Caco-2 (cell line): ENCODE measurements at regions not wholly inside any gene's neighbourhood (a gene's known extent, or its start where the extent isn't known, plus 50 kb on each side); places are given as distances from the start of the nearest gene placed in this dataset.

ENCODE experiments used
- BruUV-seq: library from RNA; stranded (reverse); fragments of 400-500 nt; replicated peaks from 2 replicates; lab custom pipeline; 2021; lab: Mats Ljungman, UMichigan
- CTCF ChIA-PET: fragments of 300-600 bp; sonication (Branson Sonifier 250); formaldehyde crosslinking; loops from one replicate; lab custom pipeline; 2022; ENCODE audit warnings: antibody characterized with exemption; lab: Charles Lee
- POLR2A ChIA-PET: fragments of 300-600 bp; sonication (Branson Sonifier 250); formaldehyde crosslinking; loops from one replicate; lab custom pipeline; 2022; ENCODE audit warnings: antibody characterized with exemption; lab: Charles Lee
- DNase-seq, 2 experiments: peaks; one replicate each; pipeline versions ENCODE4 v3.0.0 to v3.0.0-alpha.2; 2020 to 2022
- H3K27me3 ChIP-seq: replicated peaks from 2 replicates; pipeline ENCODE4 v1.6.0; 2011; ENCODE audit warnings: low read length; ENCODE audit not compliant: control insufficient read depth, insufficient read depth
- H3K36me3 ChIP-seq: 2 replicates; pipeline ENCODE4 v1.5.1; 2011; ENCODE audit warnings: low read length; ENCODE audit not compliant: control insufficient read depth, insufficient read depth
- H3K4me1 ChIP-seq: fragments of 250-450 bp; sonication (Bioruptor Pico); 2 replicates; pipeline ENCODE4 v1.5.1; 2020; ENCODE audit warnings: mild to moderate bottlenecking
- H3K4me3 ChIP-seq: 2 replicates; pipeline ENCODE4 v1.5.1; 2011; ENCODE audit warnings: low read depth, mild to moderate bottlenecking, control low read depth, low read length
- H3K9me3 ChIP-seq: fragments of 250-450 bp; sonication (Bioruptor Pico); 2 replicates; pipeline ENCODE4 v1.5.1; 2020; ENCODE audit warnings: mild to moderate bottlenecking, moderate library complexity
- H3K27ac Mint-ChIP-seq: one replicate; pipeline ENCODE4 v1.8.0; 2022; ENCODE audit warnings: mixed read lengths; ENCODE audit not compliant: unreplicated experiment
- H3K27me3 Mint-ChIP-seq: one replicate; pipeline ENCODE4 v1.8.0; 2022; ENCODE audit warnings: mixed read lengths; ENCODE audit not compliant: insufficient read depth, unreplicated experiment
- H3K36me3 Mint-ChIP-seq: one replicate; pipeline ENCODE4 v1.8.0; 2022; ENCODE audit warnings: mild to moderate bottlenecking, mixed read lengths; ENCODE audit not compliant: insufficient read depth, unreplicated experiment
- H3K4me1 Mint-ChIP-seq: one replicate; pipeline ENCODE4 v1.8.0; 2022; ENCODE audit warnings: low read depth, mixed read lengths; ENCODE audit not compliant: unreplicated experiment
- H3K4me3 Mint-ChIP-seq: one replicate; pipeline ENCODE4 v1.8.0; 2022; ENCODE audit warnings: mild to moderate bottlenecking, moderate library complexity, mixed read lengths; ENCODE audit not compliant: unreplicated experiment
- H3K9me3 Mint-ChIP-seq: one replicate; pipeline ENCODE4 v1.8.0; 2022; ENCODE audit warnings: mixed read lengths; ENCODE audit not compliant: unreplicated experiment
- CTCF ChIP-seq, 2 experiments: fragments of 200-600 bp in 1 of 2; IDR thresholded peaks; 1 replicate in 1 of 2; 2 replicates in 1 of 2; pipeline versions ENCODE4 v1.5.1 to v1.8.0; 2011 to 2022; ENCODE audit warnings: antibody characterized with exemption in 1 of 2, control low read depth in 1 of 2, inconsistent platforms in 1 of 2, low read depth in 1 of 2, low read length in 1 of 2, mild to moderate bottlenecking in 1 of 2, moderate library complexity in 1 of 2; ENCODE audit not compliant: insufficient read depth in 1 of 2, severe bottlenecking in 1 of 2, unreplicated experiment in 1 of 2
- intact Hi-C: fragments of 100-400 bp; cut with micrococcal nuclease; formaldehyde crosslinking; loops from one replicate; pipeline ENCODE4 v1.10.0; 2022; ENCODE audit not compliant: unreplicated experiment

- no peak for DNase-seq
- Histone ChIP-seq H3K36me3 (no peaks in the 10 kb centered on the region), H3K4me1 (peaks cover 74% of the 10 kb centered on the region), H3K27me3 (no peaks in the 10 kb centered on the region), H3K9me3 (peaks cover 11% of the 10 kb centered on the region), H3K4me3 (no peak overlapping the region)
- intact Hi-C loops: loop anchor here (2.0 kb wide), 1 partner anchor 211 kb away; no protein-coding TSS in a partner anchor
- Mint-ChIP-seq H3K4me3 (no peak overlapping the region), H3K36me3 (peaks cover 10% of the 10 kb centered on the region), H3K9me3 (peaks cover 10% of the 10 kb centered on the region), H3K4me1 (peaks cover 54% of the 10 kb centered on the region), H3K27me3 (no peaks in the 10 kb centered on the region), H3K27ac (peak overlapping the region; percentile 84)
- POLR2A ChIA-PET: interaction anchor here (0.6 to 0.8 kb wide), 2 partner anchors 153 to 166 kb away, joined by 4 read pairs; no protein-coding TSS in a partner anchor
- CTCF ChIA-PET: no interaction called here
- no peak for TF ChIP-seq CTCF (IDR thresholded peaks at IDR 0.05; ENCODE audit: insufficient read depth in 1 of 2, low read depth in 1 of 2, low read length in 1 of 2, severe bottlenecking in 1 of 2, unreplicated experiment in 1 of 2)
- no TSS peak for BruUV-seq
Observed at GRCh38 chr3:193850084-193850619, 257.1 kb downstream of the OPA1 start.

- ChIA-PET CTCF (interaction anchor here (1.5 kb wide), 1 partner anchor 57 kb away, joined by 3 read pairs; no protein-coding TSS in a partner anchor), POLR2A (interaction anchor here (0.5 to 1.5 kb wide), 3 partner anchors 21 to 285 kb away, joined by 3 to 7 read pairs (median 4); no protein-coding TSS in a partner anchor)
- H3K9me3 ChIP-seq: peaks cover 11% of the 10 kb centered on the region
- no peak for TF ChIP-seq CTCF (IDR thresholded peaks at IDR 0.05; ENCODE audit: insufficient read depth in 1 of 2, low read depth in 1 of 2, low read length in 1 of 2, severe bottlenecking in 1 of 2, unreplicated experiment in 1 of 2)
- H3K27ac Mint-ChIP-seq: peak overlapping the region; percentile 84
- intact Hi-C loops: loop anchor here (1.0 to 2.0 kb wide), 7 partner anchors 21 to 209 kb away; no protein-coding TSS in a partner anchor
- H3K4me3 ChIP-seq: no peak overlapping the region
- H3K36me3 Mint-ChIP-seq: peaks cover 10% of the 10 kb centered on the region
- H3K27me3 Mint-ChIP-seq: no peaks in the 10 kb centered on the region
- no peaks in the 10 kb centered on the region for H3K27me3 ChIP-seq
- H3K9me3 Mint-ChIP-seq: peaks cover 9% of the 10 kb centered on the region
- no peaks in the 10 kb centered on the region for H3K36me3 ChIP-seq
- peak overlapping the region; percentile 20 for H3K4me3 Mint-ChIP-seq
- H3K4me1 Mint-ChIP-seq: peaks cover 47% of the 10 kb centered on the region
- DNase-seq: peak; percentile 87 to 93
- peaks cover 61% of the 10 kb centered on the region for H3K4me1 ChIP-seq
- no TSS peak for BruUV-seq
Observed at GRCh38 chr3:193851428-193851847, 258.4 kb downstream of the OPA1 start.

- Mint-ChIP-seq H3K27me3 (no peaks in the 10 kb centered on the region), H3K4me1 (peaks cover 40% of the 10 kb centered on the region), H3K36me3 (peaks cover 10% of the 10 kb centered on the region), H3K9me3 (peaks cover 2% of the 10 kb centered on the region), H3K4me3 (peak overlapping the region; percentile 20), H3K27ac (peak overlapping the region; percentile 84)
- Histone ChIP-seq H3K4me1 (peaks cover 56% of the 10 kb centered on the region), H3K27me3 (no peaks in the 10 kb centered on the region), H3K36me3 (no peaks in the 10 kb centered on the region), H3K9me3 (peaks cover 11% of the 10 kb centered on the region), H3K4me3 (no peak overlapping the region)
- ChIA-PET CTCF (interaction anchor here (1.5 kb wide), 1 partner anchor 58 kb away, joined by 3 read pairs; no protein-coding TSS in a partner anchor), POLR2A (interaction anchor here (1.0 to 1.5 kb wide), 2 partner anchors 20 to 36 kb away, joined by 3 to 4 read pairs; no protein-coding TSS in a partner anchor)
- no TSS peak for BruUV-seq
- intact Hi-C loops: loop anchor here (1.0 to 2.0 kb wide), 7 partner anchors 20 to 209 kb away; no protein-coding TSS in a partner anchor
- DNase-seq: no peak
- TF ChIP-seq CTCF (IDR thresholded peaks at IDR 0.05; ENCODE audit: insufficient read depth in 1 of 2, low read depth in 1 of 2, low read length in 1 of 2, severe bottlenecking in 1 of 2, unreplicated experiment in 1 of 2): no peak
Observed at GRCh38 chr3:193851941-193852674, 259.1 kb downstream of the OPA1 start.
